ENCODE measurements at regions not wholly inside any gene's neighbourhood (a gene's known extent, or its start where the extent isn't known, plus 50 kb on each side); places are given as distances from the start of the nearest gene placed in this dataset.

DNA sequence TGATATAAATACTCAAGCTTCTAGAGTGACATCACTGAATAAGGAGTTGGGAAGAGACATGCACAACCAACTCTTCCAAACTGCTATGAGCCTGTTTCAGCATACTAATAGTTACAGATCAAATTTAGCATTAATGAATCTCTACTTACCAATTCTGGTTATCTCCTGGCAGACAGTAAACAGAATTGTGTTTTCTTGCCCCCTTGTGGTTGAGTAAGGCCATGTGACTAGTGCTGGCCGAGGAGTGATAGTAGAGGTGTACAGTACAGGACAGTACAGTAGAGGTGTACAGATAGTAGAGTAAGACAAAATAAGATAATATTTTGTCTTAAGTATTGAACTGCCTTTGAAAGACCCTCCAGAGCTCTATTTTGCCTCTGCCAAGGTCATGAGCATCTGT lies 681.4 kb downstream of the GABRG1 start:
- Histone ChIP-seq H3K27ac (replicated peaks) (no peak overlapping the region), H3K27me3 (ENCODE audit: insufficient read depth, poor library complexity, severe bottlenecking) (no peaks in the 10 kb centered on the region), H3K4me3 (replicated peaks; ENCODE audit: insufficient read depth, low read length) (no peak overlapping the region)
- DNase-seq (ENCODE audit: low read depth in 1 of 2, low spot score in 1 of 2), result no peak
- no peak for TF ChIP-seq POLR2AphosphoS5 (IDR thresholded peaks at IDR 0.05; ENCODE audit: low read depth)
- TF ChIP-seq GABPA (IDR thresholded peaks at IDR 0.05; ENCODE audit: low read depth), result no peak
- no peak for TF ChIP-seq SPI1 (IDR thresholded peaks at IDR 0.05; ENCODE audit: borderline replicate concordance, low read depth)
- no peak for TF ChIP-seq CTCF (IDR thresholded peaks at IDR 0.05; ENCODE audit: insufficient read depth, low read length)
- TF ChIP-seq REST (IDR thresholded peaks at IDR 0.05; ENCODE audit: insufficient replicate concordance, low read depth), result no peak

- no peak overlapping the region for H3K27ac ChIP-seq (replicated peaks)
- TF ChIP-seq REST (IDR thresholded peaks at IDR 0.05; ENCODE audit: insufficient replicate concordance, low read depth) (no peak), GABPA (IDR thresholded peaks at IDR 0.05; ENCODE audit: low read depth) (no peak), POLR2AphosphoS5 (IDR thresholded peaks at IDR 0.05; ENCODE audit: low read depth) (no peak), CTCF (IDR thresholded peaks at IDR 0.05; ENCODE audit: insufficient read depth, low read length) (no peak), SPI1 (IDR thresholded peaks at IDR 0.05; ENCODE audit: borderline replicate concordance, low read depth) (no peak)
- H3K27me3 ChIP-seq (ENCODE audit: insufficient read depth, poor library complexity, severe bottlenecking), result no peaks in the 10 kb centered on the region
- H3K4me3 ChIP-seq (replicated peaks; ENCODE audit: insufficient read depth, low read length), result no peak overlapping the region
- no peak for DNase-seq (ENCODE audit: low read depth in 1 of 2, low spot score in 1 of 2)
Measured at GRCh38 chr4:45438047-45438446, 685.8 kb downstream of the GABRG1 start.

DNA sequence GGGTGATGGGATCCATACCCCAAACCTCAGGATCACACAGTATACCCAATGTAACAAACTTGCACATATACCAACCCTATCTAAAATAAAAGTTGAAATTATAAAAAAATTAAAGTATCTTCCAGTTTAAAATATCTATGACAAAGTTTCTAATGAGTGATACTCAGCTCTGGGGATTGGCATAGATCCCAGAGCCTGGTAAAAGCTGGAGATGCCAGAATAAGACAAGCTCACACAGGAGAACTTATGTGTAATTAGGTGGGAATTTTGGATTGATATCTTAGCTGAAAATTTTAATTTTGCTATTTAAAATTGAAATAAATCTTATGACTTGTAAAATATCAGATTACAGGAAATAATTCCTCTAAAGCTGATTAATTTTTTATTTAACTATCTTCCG lies 686.5 kb downstream of the GABRG1 start:
- Histone ChIP-seq H3K27me3 (ENCODE audit: insufficient read depth, poor library complexity, severe bottlenecking) (no peaks in the 10 kb centered on the region), H3K4me3 (replicated peaks; ENCODE audit: insufficient read depth, low read length) (no peak overlapping the region), H3K27ac (replicated peaks) (no peak overlapping the region)
- TF ChIP-seq POLR2AphosphoS5 (IDR thresholded peaks at IDR 0.05; ENCODE audit: low read depth) (no peak), GABPA (IDR thresholded peaks at IDR 0.05; ENCODE audit: low read depth) (no peak), CTCF (IDR thresholded peaks at IDR 0.05; ENCODE audit: insufficient read depth, low read length) (no peak), REST (IDR thresholded peaks at IDR 0.05; ENCODE audit: insufficient replicate concordance, low read depth) (no peak), SPI1 (IDR thresholded peaks at IDR 0.05; ENCODE audit: borderline replicate concordance, low read depth) (no peak)
- DNase-seq (ENCODE audit: low read depth in 1 of 2, low spot score in 1 of 2), result no peak
